Gastroesophageal sphincter (tissue), 2 donors: ENCODE measurements at regions not wholly inside any gene's neighbourhood (a gene's known extent, or its start where the extent isn't known, plus 50 kb on each side); places are given as distances from the start of the nearest gene placed in this dataset.

ENCODE experiments used
- POLR2A ChIP-seq, 2 donors: fragments of 450-650 bp; IDR thresholded peaks; one replicate each; pipeline ENCODE4 v1.6.1; 2017; ENCODE audit warnings: antibody characterized with exemption in 2 of 2, mild to moderate bottlenecking in 2 of 2, moderate library complexity in 1 of 2
- POLR2AphosphoS5 ChIP-seq: sonication (generic); formaldehyde crosslinking; IDR thresholded peaks from one replicate; pipeline ENCODE4 v1.6.1; 2017; ENCODE audit warnings: antibody characterized with exemption

DNA sequence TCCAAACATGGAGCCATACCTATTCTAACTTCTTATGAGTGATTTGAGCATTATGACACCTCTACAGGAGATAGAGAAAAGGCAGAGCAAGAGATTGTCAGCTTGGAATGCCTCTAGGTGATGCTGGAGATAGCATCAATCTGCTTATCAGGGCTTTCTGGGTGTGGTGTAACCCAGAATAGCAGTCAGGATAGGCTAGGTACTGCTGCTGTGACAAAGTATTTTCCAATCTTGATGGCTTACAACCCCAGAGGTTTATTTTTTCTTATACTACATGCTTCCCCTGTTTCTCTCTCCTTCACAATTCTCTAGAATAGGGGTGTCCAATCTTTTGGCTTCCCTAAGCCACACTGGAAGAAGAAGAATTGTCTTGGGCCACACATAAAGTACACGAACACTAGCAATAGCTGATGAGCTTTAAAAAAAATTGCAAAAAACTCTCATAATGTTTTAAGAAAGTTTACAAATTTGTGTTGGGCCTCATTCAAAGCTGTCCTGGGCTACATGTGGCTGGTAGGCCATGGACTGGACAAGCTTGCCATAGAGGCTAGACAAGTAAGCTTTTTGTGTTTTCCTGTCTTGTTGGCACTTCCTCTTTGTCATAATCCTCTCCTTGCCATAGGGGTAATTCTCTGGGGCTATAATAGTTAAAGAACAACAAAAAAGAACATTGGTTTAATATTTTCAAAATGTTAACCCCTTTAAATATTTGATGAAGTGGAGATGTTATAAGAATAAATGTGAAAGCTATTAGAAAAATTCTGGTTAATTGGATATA lies 123.9 kb upstream of the PMCH start:
- TF ChIP-seq POLR2AphosphoS5 (no peak), POLR2A (IDR thresholded peaks at IDR 0.05) (no peak)
